ENCODE measurements at regions not wholly inside any gene's neighbourhood (a gene's known extent, or its start where the extent isn't known, plus 50 kb on each side); places are given as distances from the start of the nearest gene placed in this dataset.

GRCh38 chr6:9172096-9172495 is 736.8 kb upstream of the SLC35B3 start (continued):
- TF ChIP-seq, protein P1, sequence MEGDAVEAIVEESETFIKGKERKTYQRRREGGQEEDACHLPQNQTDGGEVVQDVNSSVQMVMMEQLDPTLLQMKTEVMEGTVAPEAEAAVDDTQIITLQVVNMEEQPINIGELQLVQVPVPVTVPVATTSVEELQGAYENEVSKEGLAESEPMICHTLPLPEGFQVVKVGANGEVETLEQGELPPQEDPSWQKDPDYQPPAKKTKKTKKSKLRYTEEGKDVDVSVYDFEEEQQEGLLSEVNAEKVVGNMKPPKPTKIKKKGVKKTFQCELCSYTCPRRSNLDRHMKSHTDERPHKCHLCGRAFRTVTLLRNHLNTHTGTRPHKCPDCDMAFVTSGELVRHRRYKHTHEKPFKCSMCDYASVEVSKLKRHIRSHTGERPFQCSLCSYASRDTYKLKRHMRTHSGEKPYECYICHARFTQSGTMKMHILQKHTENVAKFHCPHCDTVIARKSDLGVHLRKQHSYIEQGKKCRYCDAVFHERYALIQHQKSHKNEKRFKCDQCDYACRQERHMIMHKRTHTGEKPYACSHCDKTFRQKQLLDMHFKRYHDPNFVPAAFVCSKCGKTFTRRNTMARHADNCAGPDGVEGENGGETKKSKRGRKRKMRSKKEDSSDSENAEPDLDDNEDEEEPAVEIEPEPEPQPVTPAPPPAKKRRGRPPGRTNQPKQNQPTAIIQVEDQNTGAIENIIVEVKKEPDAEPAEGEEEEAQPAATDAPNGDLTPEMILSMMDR (IDR thresholded peaks at IDR 0.05; ENCODE audit: low read depth, low read length, missing input control), result no peak

- H3K27ac ChIP-seq (ENCODE audit: low read depth in 1 of 2, low read length in 2 of 2), result no peak overlapping the region
- H3K4me3 ChIP-seq (ENCODE audit: low read depth in 1 of 3, low read length in 3 of 3), result no peak overlapping the region
- H3K27me3 ChIP-seq (ENCODE audit: control insufficient read depth in 4 of 4, insufficient read depth in 4 of 4, low read length in 3 of 4), result no peaks in the 10 kb centered on the region
- H3K9ac ChIP-seq (ENCODE audit: low read depth in 1 of 2, low read length in 2 of 2), result no peak overlapping the region
- no peaks in the 10 kb centered on the region for H3K4me1 ChIP-seq (ENCODE audit: control insufficient read depth in 4 of 4, insufficient read depth in 4 of 4, low read length in 3 of 4)
- H3K36me3 ChIP-seq (ENCODE audit: control insufficient read depth in 4 of 4, insufficient read depth in 3 of 4, low read depth in 1 of 4, low read length in 3 of 4), result no peaks in the 10 kb centered on the region
- WGBS, result 90% methylated on average over 1 of the region's 1 CpG
- DNase-seq (ENCODE audit: low spot score), result no peak
- TF ChIP-seq FOXA1 (IDR thresholded peaks at IDR 0.05), result no peak
- TF ChIP-seq, protein P2, sequence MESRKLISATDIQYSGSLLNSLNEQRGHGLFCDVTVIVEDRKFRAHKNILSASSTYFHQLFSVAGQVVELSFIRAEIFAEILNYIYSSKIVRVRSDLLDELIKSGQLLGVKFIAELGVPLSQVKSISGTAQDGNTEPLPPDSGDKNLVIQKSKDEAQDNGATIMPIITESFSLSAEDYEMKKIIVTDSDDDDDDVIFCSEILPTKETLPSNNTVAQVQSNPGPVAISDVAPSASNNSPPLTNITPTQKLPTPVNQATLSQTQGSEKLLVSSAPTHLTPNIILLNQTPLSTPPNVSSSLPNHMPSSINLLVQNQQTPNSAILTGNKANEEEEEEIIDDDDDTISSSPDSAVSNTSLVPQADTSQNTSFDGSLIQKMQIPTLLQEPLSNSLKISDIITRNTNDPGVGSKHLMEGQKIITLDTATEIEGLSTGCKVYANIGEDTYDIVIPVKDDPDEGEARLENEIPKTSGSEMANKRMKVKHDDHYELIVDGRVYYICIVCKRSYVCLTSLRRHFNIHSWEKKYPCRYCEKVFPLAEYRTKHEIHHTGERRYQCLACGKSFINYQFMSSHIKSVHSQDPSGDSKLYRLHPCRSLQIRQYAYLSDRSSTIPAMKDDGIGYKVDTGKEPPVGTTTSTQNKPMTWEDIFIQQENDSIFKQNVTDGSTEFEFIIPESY (IDR thresholded peaks at IDR 0.05), result no peak
- TF ChIP-seq TAF1 (conservative IDR thresholded peaks at IDR 0.05), result no peak
- H3K9me3 ChIP-seq (ENCODE audit: control insufficient read depth in 4 of 4, low read length in 3 of 4), result peaks cover 0 to 3% (median 0%) of the 10 kb centered on the region in 4 donors
Measured at GRCh38 chr6:9168669-9169068, 733.3 kb upstream of the SLC35B3 start.

DNA sequence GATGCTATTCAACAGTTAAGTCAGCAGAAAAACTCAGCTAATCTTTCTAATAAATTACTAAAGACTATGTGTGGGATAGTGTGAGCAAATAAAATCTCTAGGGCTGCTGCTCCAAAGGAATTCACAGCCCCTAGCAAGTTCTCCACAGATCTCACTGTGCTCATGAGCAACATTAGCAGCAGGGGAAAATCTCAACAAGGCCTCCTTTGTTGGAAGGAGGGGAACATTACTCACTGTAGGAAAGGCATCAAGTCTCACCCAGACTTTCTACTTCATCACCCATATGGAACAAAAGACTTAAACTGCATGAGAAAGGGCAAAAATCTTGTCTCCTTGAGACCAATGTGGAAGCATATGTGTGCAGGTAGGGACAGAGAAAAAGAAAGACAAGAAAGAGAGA is 726.4 kb upstream of the SLC35B3 start:
- TF ChIP-seq ATF3 (IDR thresholded peaks at IDR 0.05) (no peak), GABPA (IDR thresholded peaks at IDR 0.05 in 1 of 2, conservative IDR thresholded peaks at IDR 0.05 in 1 of 2) (no peak)
- no peaks in the 10 kb centered on the region for H3K9me3 ChIP-seq (ENCODE audit: control insufficient read depth in 4 of 4, low read length in 3 of 4)
- no peaks in the 10 kb centered on the region for H3K36me3 ChIP-seq (ENCODE audit: control insufficient read depth in 4 of 4, insufficient read depth in 3 of 4, low read depth in 1 of 4, low read length in 3 of 4)
- H3K27me3 ChIP-seq (ENCODE audit: control insufficient read depth in 4 of 4, insufficient read depth in 4 of 4, low read length in 3 of 4), result no peaks in the 10 kb centered on the region
- no peak for DNase-seq (ENCODE audit: low spot score)
- H3K27ac ChIP-seq (ENCODE audit: low read depth in 1 of 2, low read length in 2 of 2), result no peak overlapping the region
- no peaks in the 10 kb centered on the region for H3K4me1 ChIP-seq (ENCODE audit: control insufficient read depth in 4 of 4, insufficient read depth in 4 of 4, low read length in 3 of 4)
- H3K9ac ChIP-seq (ENCODE audit: low read depth in 1 of 2, low read length in 2 of 2), result no peak overlapping the region
- H3K4me3 ChIP-seq (ENCODE audit: low read depth in 1 of 3, low read length in 3 of 3), result no peak overlapping the region

DNA sequence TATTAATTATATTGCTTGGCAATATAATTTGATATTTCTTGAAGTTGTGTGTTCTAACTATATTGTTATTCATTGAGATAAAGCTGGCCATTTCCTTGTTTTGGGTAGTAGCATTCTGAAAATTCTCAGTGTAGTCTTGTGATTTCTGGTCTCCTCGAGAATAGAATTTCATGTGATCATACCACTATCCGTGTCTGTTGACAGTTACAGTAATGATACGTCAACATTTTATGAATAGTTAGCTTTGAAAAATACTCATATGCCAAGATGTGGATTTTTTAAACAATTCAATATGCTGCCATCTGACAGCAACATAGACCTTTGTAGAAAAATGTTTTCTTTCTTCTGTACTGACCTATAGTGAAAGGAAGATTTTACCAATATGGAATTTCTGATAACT is 723.7 kb upstream of the SLC35B3 start:
- Histone ChIP-seq H3K27me3 (ENCODE audit: control insufficient read depth in 4 of 4, insufficient read depth in 4 of 4, low read length in 3 of 4) (no peaks in the 10 kb centered on the region), H3K9me3 (ENCODE audit: control insufficient read depth in 4 of 4, low read length in 3 of 4) (no peaks in the 10 kb centered on the region)
- 91% methylated on average over 3 of the region's 3 CpGs for WGBS
- TF ChIP-seq RAD21 (IDR thresholded peaks at IDR 0.05), result no peak
- TF ChIP-seq, protein P3, sequence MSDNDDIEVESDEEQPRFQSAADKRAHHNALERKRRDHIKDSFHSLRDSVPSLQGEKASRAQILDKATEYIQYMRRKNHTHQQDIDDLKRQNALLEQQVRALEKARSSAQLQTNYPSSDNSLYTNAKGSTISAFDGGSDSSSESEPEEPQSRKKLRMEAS (IDR thresholded peaks at IDR 0.05), result no peak
- no peak for TF ChIP-seq HNF4G (IDR thresholded peaks at IDR 0.05)
- no peak for TF ChIP-seq ATF3 (IDR thresholded peaks at IDR 0.05)
- TF ChIP-seq, protein P2 (IDR thresholded peaks at IDR 0.05), result no peak
- no peak for TF ChIP-seq TAF1 (conservative IDR thresholded peaks at IDR 0.05)
- no peak for TF ChIP-seq JUND (IDR thresholded peaks at IDR 0.05)
- TF ChIP-seq, protein P4, sequence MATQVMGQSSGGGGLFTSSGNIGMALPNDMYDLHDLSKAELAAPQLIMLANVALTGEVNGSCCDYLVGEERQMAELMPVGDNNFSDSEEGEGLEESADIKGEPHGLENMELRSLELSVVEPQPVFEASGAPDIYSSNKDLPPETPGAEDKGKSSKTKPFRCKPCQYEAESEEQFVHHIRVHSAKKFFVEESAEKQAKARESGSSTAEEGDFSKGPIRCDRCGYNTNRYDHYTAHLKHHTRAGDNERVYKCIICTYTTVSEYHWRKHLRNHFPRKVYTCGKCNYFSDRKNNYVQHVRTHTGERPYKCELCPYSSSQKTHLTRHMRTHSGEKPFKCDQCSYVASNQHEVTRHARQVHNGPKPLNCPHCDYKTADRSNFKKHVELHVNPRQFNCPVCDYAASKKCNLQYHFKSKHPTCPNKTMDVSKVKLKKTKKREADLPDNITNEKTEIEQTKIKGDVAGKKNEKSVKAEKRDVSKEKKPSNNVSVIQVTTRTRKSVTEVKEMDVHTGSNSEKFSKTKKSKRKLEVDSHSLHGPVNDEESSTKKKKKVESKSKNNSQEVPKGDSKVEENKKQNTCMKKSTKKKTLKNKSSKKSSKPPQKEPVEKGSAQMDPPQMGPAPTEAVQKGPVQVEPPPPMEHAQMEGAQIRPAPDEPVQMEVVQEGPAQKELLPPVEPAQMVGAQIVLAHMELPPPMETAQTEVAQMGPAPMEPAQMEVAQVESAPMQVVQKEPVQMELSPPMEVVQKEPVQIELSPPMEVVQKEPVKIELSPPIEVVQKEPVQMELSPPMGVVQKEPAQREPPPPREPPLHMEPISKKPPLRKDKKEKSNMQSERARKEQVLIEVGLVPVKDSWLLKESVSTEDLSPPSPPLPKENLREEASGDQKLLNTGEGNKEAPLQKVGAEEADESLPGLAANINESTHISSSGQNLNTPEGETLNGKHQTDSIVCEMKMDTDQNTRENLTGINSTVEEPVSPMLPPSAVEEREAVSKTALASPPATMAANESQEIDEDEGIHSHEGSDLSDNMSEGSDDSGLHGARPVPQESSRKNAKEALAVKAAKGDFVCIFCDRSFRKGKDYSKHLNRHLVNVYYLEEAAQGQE (IDR thresholded peaks at IDR 0.05), result no peak
- TF ChIP-seq EGR1 (IDR thresholded peaks at IDR 0.05; ENCODE audit: low read depth in 2 of 2), result no peak
- TF ChIP-seq, protein P1 (IDR thresholded peaks at IDR 0.05; ENCODE audit: low read depth, low read length, missing input control), result no peak

More for the DNA sequence above, 723.7 kb upstream of the SLC35B3 start:
- Histone ChIP-seq H3K27ac (ENCODE audit: low read depth in 1 of 2, low read length in 2 of 2) (no peak overlapping the region), H3K4me1 (ENCODE audit: control insufficient read depth in 4 of 4, insufficient read depth in 4 of 4, low read length in 3 of 4) (no peaks in the 10 kb centered on the region), H3K36me3 (ENCODE audit: control insufficient read depth in 4 of 4, insufficient read depth in 3 of 4, low read depth in 1 of 4, low read length in 3 of 4) (no peaks in the 10 kb centered on the region), H3K9ac (ENCODE audit: low read depth in 1 of 2, low read length in 2 of 2) (no peak overlapping the region), H3K4me3 (ENCODE audit: low read depth in 1 of 3, low read length in 3 of 3) (no peak overlapping the region)
- no peak for DNase-seq (ENCODE audit: low spot score)

Data from liver (tissue), 8 donors.